GM19452 (cell line): ENCODE measurements at regions not wholly inside any gene's neighbourhood (a gene's known extent, or its start where the extent isn't known, plus 50 kb on each side); places are given as distances from the start of the nearest gene placed in this dataset.

ENCODE experiments used
- ATAC-seq: cut with Tn5 transposase; IDR thresholded peaks from one replicate; pipeline ENCODE4 v1.9.1; 2021; ENCODE audit not compliant: unreplicated experiment

DNA sequence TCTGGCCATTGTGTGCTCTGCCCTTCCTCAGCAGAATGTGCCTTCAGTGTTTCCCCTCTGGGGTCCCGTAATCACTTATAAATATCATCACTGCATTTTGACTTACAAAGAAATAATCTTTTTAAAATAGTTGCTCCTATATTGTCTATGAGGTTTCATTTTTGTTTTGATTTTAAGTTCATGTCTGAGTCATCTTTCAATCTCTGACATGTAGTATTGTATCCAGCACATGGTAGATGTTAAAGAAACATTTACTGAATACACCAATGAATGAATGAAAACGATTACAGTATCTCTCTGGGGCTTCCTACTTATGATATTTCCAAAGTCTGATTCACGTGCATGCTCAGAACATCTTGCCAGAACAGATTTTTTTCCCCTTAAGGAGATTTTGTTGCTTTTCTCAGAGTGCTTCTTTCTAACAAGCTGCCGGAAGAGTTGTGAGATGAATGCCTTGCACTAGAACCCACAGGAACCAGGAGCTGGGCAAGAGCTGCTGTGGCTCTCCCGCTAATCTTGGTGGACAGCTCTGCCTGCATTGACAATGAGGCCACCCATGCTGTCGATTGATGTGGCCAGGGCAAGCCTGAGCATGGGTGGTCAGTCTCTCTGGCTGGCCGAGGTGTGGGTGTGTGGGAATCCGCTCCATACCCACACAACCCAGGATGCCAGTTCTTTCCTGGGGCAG lies 199.4 kb downstream of the CYRIA start:
- no peak for ATAC-seq

- ATAC-seq, result no peak
Observed at GRCh38 chr2:16464641-16465040, 201.0 kb downstream of the CYRIA start.

DNA sequence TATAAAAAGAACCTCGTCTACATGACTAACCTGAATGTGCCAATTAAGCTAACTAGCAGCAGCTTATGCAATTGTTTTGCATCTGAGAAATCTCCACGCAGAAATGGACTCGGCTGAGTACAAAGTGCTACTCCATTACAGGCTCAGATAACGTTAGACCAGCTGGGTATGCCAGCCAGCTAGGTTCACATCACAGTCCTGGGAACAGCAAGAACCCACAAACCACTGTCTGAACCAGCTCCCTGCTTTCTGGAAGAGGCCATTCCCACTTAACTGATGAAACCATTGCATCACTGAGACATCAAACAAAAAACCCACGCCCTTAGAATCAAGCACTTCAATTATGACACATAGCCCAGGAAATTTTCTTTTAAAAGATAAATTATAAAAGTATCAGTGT lies 202.7 kb downstream of the CYRIA start:
- ATAC-seq, result no peak

- no peak for ATAC-seq
Observed at GRCh38 chr2:16461672-16462071, 204.0 kb downstream of the CYRIA start.

DNA sequence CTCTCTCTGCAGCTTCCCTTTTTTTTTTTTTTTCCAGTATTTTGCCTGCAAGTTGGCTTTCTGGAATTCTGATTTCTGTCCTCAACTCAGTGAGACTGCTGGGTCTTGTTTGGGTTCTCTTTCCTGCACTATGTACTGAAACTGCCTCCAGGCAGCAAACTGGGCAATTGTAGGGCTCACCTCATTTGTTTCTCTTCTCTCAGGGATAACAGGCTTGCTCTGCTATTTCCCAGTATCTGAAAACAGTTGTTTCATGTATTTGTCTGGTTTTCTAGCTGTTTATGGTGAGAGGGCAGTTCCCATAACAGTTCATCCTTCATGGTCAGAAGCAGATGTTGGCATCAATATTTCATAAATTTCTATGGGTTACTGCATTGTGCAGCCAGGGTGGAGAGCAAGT lies 206.0 kb downstream of the CYRIA start:
- ATAC-seq, result no peak

DNA sequence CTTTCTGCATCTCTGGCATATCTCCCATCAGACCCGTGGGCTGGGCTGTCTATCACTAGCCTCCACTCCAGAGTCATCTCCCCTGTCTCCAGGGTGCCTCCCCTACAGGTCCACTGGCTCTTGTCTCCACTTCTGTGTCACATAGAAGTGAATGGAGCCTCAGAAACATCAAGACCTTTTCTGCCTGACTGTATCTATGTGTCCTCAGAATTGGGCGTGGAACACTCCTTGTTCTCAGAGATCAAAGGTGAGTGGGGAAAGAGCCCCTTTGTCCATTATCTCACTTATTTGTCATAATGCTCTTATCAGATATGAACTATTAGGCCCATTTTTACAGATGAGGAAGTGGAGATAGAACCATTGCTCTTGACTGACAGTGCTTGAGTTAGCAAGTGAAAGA lies 211.0 kb downstream of the CYRIA start:
- ATAC-seq, result no peak

DNA sequence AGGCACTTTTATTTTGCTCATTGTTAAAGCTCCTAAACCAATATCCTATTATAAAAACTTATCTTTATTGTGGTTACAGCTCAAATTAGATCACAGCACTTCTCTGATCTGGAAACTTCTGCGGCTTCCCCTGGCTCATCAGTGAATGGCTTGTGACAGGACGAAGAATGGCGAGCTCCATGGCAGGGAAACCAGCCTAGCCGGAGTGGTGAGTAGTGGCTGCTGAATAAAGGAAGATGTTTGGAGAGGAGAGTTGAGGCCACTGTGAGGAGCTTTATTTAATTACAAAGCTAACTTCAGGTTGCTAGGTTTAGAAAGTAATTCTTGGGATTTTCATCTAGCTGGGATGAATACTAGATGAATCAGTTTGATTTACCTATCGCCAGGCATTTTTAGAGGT lies 213.5 kb downstream of the CYRIA start:
- no peak for ATAC-seq

GRCh38 chr2:16446706-16447105 lies 218.9 kb downstream of the CYRIA start:
- ATAC-seq, result no peak

DNA sequence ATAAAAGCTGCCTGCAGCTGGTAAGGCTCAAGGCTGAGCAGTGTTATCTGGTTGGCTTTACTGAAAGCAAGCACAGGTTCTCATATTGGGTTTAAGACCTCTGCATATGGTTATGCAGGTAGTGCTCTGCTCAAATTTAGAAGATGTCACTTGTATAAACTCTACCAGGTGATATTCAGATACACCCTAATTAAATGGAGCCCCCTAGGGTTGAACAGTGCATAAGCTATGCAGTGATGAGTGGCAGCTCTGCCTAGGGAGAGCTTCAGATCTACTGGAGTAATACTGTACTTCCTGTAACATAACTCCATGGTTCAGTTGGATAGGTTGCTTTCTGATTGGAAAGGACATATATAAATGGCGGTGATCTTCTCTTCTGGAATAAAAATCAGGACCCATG lies 222.7 kb downstream of the CYRIA start:
- ATAC-seq, result no peak

GRCh38 chr2:16441431-16441830 lies 224.2 kb downstream of the CYRIA start:
- no peak for ATAC-seq

DNA sequence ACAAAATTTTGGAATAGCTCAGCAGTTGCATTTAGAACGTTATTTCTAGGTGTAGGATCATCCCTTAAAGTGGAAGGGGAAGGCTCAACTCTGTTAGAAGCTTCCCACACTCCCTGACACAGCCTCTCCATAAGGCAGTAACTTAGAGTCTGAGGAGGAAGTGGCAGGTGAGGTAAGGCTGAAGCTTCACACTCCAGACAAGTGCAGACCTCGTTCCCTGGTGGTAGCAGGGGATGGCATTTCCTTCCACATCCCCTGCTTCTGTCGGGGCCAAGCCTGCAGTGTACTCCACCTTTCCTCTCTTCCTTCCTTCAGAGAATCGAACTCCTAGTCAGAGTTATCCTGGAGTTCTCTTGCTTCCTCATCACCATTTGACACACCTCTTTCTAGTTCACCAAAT lies 224.7 kb downstream of the CYRIA start:
- ATAC-seq, result no peak

GRCh38 chr2:16438613-16439321 lies 226.9 kb downstream of the CYRIA start:
- ATAC-seq, result no peak

DNA sequence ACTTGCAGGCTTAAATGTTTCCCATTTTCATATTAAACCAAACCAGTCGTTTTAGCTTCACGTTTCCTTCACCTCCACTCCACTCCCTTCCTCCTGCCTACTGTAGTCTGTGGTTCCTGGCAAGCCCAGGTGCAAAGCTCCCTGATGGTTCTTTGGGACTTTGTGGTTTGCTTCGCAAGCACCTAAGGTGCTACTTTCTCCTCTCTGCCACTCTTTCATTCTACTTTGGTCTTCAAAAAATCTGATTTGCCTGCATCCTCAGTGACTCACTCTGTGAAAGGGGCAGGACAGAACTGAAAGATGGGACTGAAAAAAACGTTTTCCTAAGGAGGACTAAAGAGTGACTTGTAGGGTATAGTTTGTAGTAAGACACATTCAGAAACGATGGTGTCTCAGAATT lies 228.4 kb downstream of the CYRIA start:
- no peak for ATAC-seq

DNA sequence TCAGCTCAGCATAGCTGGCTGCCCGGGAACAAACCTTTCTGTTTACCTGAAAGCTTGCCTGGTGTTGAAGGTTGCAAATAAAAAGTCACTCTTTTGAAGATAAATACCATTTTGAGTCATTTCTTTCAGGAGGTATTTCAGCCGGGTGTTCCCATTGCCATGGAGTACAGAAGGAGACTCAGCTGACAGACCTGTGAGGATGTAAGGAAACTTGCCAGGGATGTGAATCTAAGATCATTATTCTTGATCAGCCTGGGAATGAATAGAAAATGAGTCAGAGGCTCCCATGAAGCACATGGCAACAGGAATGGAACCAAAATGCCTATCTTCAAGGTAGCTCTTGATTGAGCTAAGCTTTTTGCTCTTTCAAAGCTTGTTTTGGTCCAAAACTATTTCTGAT lies 231.2 kb downstream of the CYRIA start:
- ATAC-seq, result no peak

- ATAC-seq, result no peak
Observed at GRCh38 chr2:16430846-16431245, 234.8 kb downstream of the CYRIA start.

DNA sequence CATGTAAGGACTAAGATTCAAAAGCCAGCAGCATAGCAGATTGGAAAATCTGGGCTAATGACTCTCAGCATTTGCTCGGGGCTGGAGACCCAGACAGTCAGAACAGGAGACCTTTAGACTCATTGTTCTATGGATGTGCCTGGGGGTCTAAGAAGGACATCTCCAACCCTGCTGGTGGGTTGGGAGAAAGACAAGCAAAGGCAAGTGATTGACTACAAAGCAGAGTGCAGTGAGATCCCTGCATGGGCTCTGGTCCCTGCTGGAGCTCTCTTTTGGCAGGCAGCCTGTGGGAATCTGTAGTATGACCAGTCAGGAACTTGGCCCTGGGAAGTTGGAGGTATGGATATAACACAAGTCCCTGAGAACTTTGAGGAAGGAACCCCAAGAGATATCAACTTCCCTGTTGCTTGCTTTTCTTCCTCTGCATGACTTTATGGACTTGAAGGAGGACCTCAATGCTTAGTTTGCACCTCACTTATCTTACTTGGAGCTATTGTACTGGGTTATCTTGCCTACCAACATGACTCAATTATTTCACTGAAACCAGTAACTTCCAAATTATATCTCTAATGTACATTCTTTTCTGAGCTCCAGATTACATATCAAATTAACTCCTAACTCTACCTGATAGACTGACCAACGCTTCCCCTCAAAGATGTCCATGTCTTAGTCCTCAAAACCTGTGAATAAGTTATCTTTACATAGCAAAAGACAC lies 236.0 kb downstream of the CYRIA start:
- ATAC-seq, result no peak

DNA sequence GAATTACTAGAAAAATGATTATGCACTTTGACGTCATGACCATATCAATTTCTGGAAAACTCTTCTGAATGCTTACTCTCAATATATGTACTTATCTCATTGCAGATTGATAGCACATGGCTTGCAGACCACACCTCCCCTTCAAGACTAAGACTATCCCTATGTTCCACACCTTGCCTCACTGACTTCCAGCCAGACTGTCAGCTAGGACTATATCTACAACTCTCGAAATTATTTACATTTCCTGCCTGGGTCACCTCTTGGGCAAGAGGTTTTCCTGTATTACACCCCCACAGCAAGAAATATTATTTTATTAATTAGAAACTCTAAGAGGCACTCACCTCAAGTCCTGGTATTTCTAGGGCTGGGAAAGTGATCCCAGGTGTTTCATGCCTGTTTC lies 236.6 kb downstream of the CYRIA start:
- ATAC-seq, result no peak

- no peak for ATAC-seq
Observed at GRCh38 chr2:16425462-16426336, 239.9 kb downstream of the CYRIA start.

DNA sequence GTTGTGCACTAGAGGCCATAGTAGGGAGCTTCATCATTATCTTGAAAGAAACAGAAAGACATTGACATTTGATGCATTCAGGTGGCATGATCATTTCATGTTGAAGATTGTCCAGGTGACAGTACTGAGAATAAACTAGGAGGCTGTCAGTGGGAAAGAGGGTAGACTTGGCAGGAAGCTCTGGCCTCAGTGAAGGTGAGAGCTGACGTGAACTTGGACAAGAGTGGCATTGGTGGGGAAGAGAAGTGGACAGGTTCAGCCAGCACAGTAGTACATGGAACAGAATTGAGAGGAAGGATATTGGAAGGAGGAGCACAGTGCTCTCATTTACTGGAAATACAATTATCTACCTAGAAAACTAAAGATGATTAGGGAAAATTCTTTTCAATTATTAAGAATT lies 245.2 kb downstream of the CYRIA start:
- no peak for ATAC-seq

DNA sequence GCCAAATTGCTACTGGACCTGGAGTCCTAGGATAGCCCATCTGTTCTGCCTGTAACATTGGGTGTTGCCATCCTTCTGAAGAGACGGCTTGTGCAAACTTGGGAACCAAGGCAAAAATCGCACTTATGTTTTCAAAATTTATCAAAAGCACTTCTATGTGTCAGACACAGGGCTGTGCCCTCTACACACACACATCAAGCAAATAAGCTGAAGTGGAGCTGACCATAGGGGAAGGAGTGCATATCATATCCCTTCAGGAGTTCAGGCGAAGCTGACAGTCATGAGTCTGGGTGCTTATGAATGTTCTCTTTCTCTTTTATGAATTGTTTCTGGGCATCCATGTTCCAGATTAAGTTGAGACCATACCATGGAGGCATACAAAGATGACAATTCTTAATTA lies 247.9 kb downstream of the CYRIA start:
- no peak for ATAC-seq

- no peak for ATAC-seq
Observed at GRCh38 chr2:16416651-16417050, 249.0 kb downstream of the CYRIA start.
